Heart right ventricle (tissue), 16 donors: ENCODE measurements at regions not wholly inside any gene's neighbourhood (a gene's known extent, or its start where the extent isn't known, plus 50 kb on each side); places are given as distances from the start of the nearest gene placed in this dataset.
A peak's percentile ranks its signal among the peaks of the same experiment; 100 is the strongest.
"Not testable (repeated sequence)": the region's sequence is repeated elsewhere in the genome, so short reads cannot be mapped to it uniquely, and the experiment has no call there.

Experiments
- ATAC-seq, 8 donors: fragments of 200-7000 bp; cut with Tn5 transposase; one replicate each; pipeline ENCODE4 v1.9.1; 2020; ENCODE audit warnings: mild to moderate bottlenecking in 8 of 8, moderate library complexity in 8 of 8, moderate number of reproducible peaks in 1 of 8
- DNase-seq, 2 donors: peaks; one replicate each; pipeline ENCODE4 v3.0.0-alpha.2; 2020
- H3K27ac ChIP-seq, 10 donors: fragments of 200-600 bp; sonication (generic) in 2 of 10; one replicate each; pipeline versions ENCODE4 v1.5.0 to v1.8.0; 2020 to 2022; ENCODE audit warnings: mild to moderate bottlenecking in 3 of 10
- H3K27me3 ChIP-seq, 7 donors: fragments of 200-600 bp; one replicate each; pipeline ENCODE4 v1.8.0; 2021 to 2022; ENCODE audit warnings: mild to moderate bottlenecking in 2 of 7
- H3K36me3 ChIP-seq, 9 donors: fragments of 200-600 bp; sonication (generic) in 1 of 9; one replicate each; pipeline versions ENCODE4 v1.5.0 to v1.8.0; 2020 to 2022; ENCODE audit warnings: mild to moderate bottlenecking in 2 of 9
- H3K4me1 ChIP-seq, 9 donors: fragments of 200-600 bp; sonication (generic) in 1 of 9; one replicate each; pipeline versions ENCODE4 v1.5.0 to v1.8.0; 2020 to 2022; ENCODE audit warnings: mild to moderate bottlenecking in 4 of 9
- H3K4me3 ChIP-seq, 10 donors: fragments of 200-600 bp; sonication (generic) in 2 of 10; one replicate each; pipeline versions ENCODE4 v1.5.0 to v1.8.0; 2020 to 2022; ENCODE audit warnings: mild to moderate bottlenecking in 7 of 10, moderate library complexity in 2 of 10
- H3K9me3 ChIP-seq, 11 donors: fragments of 200-600 bp in 10 of 11; sonication (generic) in 2 of 11; one replicate each; pipeline versions ENCODE4 v1.5.0 to v1.8.0; 2013 to 2022; ENCODE audit warnings: mild to moderate bottlenecking in 2 of 11, control low read depth in 1 of 11, moderate library complexity in 1 of 11
- WGBS, 2 donors: extraction: QIAGEN DNeasy Blood & Tissue Kit; methylation state at CpG; one replicate each; pipeline ENCODE4 v1.1.7; 2013; ENCODE audit warnings: inconsistent platforms in 1 of 2; 5-methylcytosine and 5-hydroxymethylcytosine counted together
- intact Hi-C, 10 donors: fragments of 100-400 bp; cut with DNase I; formaldehyde crosslinking; loops; one replicate each; pipeline versions ENCODE4 v1.11.1 to v1.14.2; 2022
- donor health status: Arrhythmogenic right ventricular cardiomyopathy.
- donor health status: ischemic (EF 13 %, LVEDD 7.1; RV severe dilation, severe dysfunction).
- donor health status: healthy with polysubstance abuse.
- donor health status: DM: no; HTN: yes; CAD: no.
- donor health status: DM: no; HTN: no; CAD: no.
- donor health status: ischemic (EF 25% LVEDD 6.9; RV normal size, moderate dysfunction).
- donor health status: ischemic (EF 25% LVEDD 5.7; RV mildly dilated, moderate dysfunction).
- donor health status: healthy.
- donor health status: DM: yes; HTN: yes; CAD: no.
- donor health status: Ischemic cardiomyopathy.
- donor health status: ischemic (EF 35%, LVEDD 5.7; RV mildly dilated, moderate dysfunction).
- donor health status: nonischemic (EF 11% LVEDD 7.7; RV severe dilation, severe dysfunction).
- donor health status: DM: yes; HTN: yes; CAD: no.
- donor health status: PGD.
- donor health status: ischemic (EF 29% LVEDD 5.4; RV normal size, mild dysfunction).
- donor health status: nonischemic (EF 23%, LVEDD 6.1; RV moderate dilation, normal function).

DNA sequence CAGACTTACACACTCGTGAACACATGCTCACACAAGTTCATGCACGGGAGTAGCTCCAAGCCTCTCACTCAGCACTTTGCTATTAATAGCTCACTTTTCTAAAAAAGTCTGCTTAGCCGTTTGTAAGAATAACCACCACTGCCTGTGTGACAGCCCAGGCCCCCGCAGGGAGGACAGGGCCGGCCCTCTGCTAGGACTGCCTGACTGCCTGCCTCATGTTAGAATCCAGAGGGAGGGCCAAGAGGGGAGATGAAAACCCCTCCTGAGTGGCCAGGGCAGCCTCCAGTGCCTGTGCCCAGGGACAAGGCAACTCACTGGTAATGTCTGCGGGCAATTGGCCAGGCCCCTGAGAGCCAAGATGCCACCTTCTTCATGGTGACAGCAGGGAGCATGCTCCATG, 152.9 kb upstream of the PLGLB2 start:
- peaks cover 0 to 11% (median 0%) of the 10 kb centered on the region in 11 donors for H3K9me3 ChIP-seq
- WGBS, 2 donors, result 35 to 37% methylated on average over 5 to 6 of the region's 6 CpGs
- intact Hi-C loops, result not testable (repeated sequence)

DNA sequence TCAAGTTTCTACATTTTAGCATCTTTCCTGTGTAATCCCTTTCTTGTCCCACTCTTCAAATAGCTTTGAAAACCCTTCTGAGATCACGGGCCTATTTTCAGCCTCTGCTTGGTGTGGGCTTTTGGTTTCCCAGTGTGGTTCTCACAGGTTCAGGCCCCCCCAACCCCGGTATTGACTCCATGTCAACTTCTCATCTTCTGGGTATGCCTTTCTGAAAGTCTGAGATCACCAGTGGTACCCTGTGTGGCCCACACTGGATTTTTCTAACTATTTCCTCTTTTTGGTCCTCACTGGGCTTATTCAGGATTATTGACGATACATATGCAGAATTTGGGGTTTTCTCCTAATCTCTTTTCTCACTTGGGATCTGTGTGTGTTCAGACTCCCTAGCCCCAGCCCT, 146.9 kb upstream of the PLGLB2 start:
- 94 to 100% methylated on average over 1 of the region's 3 CpGs for WGBS, 2 donors
- H3K9me3 ChIP-seq, H3K36me3 ChIP-seq, H3K27ac ChIP-seq, ATAC-seq, intact Hi-C loops, H3K4me3 ChIP-seq, DNase-seq, H3K27me3 ChIP-seq: not testable (repeated sequence)
- peaks cover 0 to 16% (median 0%) of the 10 kb centered on the region in 9 donors for H3K4me1 ChIP-seq

More for the DNA sequence above, 152.9 kb upstream of the PLGLB2 start:
- H3K36me3 ChIP-seq, H3K27me3 ChIP-seq, H3K4me3 ChIP-seq: not testable (repeated sequence)
- DNase-seq (peak; percentile 41 to 52), ATAC-seq (peak; percentile 80 to 94 (median 91))
- H3K27ac ChIP-seq, result peak overlapping the region in 6 of 10 donors; percentile 43 to 80 (median 72)
- H3K4me1 ChIP-seq, result peaks cover 0 to 21% (median 3%) of the 10 kb centered on the region in 9 donors

- WGBS, 2 donors, result no CpG with 5 or more reads among the region's 7 CpGs
These were observed 145.8 kb upstream of the PLGLB2 start for GRCh38 chr2:87602118-87602517.

DNA sequence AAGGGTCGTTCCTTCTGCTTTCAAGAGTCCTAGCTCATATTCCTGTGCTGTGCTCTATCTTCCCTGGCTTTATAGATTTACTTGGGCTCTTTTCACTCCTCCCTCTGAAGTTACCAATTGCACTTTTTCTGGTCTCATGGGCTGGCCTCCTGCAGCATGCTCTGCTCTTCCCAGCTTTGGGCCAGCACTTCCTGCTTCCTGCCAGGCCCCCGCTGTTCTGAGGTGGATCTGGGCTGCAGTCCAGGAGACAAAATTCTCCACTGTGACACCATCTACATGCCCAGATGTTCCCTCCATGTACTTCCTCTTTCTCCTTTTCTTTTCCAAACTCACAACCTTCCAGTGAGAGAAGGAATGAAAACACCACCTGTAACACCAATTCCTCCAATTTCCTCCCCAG, 145.2 kb upstream of the PLGLB2 start:
- H3K36me3 ChIP-seq, DNase-seq, intact Hi-C loops, H3K27ac ChIP-seq, H3K4me3 ChIP-seq, H3K9me3 ChIP-seq, H3K27me3 ChIP-seq: not testable (repeated sequence)
- WGBS, 2 donors, result no CpG with 5 or more reads among the region's 2 CpGs
- peak in 6 of 8 donors; percentile 40 to 78 (median 69) for ATAC-seq
- H3K4me1 ChIP-seq, result peaks cover 0 to 16% (median 0%) of the 10 kb centered on the region in 9 donors

More at GRCh38 chr2:87602118-87602517, 145.8 kb upstream of the PLGLB2 start:
- H3K4me1 ChIP-seq, result peaks cover 0 to 16% (median 0%) of the 10 kb centered on the region in 9 donors
- H3K27ac ChIP-seq, intact Hi-C loops, ATAC-seq, H3K27me3 ChIP-seq, H3K4me3 ChIP-seq, H3K9me3 ChIP-seq, H3K36me3 ChIP-seq, DNase-seq: not testable (repeated sequence)

DNA sequence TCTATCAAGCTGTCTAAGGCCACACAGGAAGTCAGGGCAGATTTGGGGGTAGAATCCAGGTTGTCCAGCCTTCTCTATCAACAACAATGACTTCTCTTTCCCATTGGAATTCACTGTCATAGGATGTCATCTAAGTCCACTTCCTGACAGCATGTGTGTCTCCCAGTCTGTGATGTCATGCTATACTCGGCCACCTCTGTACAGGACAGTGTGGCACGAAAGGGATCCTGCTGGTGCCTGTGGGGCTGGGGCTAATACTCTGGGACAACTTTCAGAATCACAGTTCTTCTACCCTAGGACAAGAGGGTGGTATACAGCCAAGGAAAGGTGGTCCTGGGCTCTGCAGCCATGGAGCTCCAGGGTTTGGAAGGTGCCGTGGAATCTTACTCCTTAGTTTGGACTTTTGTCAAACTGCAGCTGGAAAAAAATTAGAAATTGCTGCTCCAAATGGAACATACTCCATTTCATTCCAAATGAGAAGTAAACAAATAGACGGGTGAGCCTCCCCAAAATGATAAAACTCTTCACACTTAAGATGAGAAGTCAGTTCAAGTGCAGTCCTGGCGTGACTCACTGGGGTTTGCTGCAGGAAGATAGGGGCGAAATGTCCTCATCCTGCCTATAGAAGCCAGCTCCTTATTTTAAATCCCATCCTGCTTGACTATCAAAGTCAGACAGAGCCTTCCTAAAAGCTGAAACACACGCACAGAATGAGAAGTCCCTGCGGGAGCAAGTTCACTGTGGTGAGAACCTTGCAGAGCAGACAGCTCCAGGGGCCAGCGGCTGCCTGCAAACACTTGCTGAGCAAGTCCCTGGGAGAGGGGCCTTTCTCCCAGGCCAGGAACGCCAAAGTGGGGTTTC, 144.2 kb upstream of the PLGLB2 start:
- DNase-seq, result peak in 1 of 2 donors; percentile 13
- H3K4me3 ChIP-seq, H3K9me3 ChIP-seq, H3K36me3 ChIP-seq, H3K27me3 ChIP-seq, intact Hi-C loops: not testable (repeated sequence)
- ATAC-seq, result peak; percentile 38 to 84 (median 76)
- H3K27ac ChIP-seq, result peak overlapping the region in 6 of 10 donors; percentile 41 to 76 (median 62)
- H3K4me1 ChIP-seq, result peaks cover 0 to 16% (median 0%) of the 10 kb centered on the region in 9 donors
- 7 to 13% methylated on average over 3 to 5 of the region's 10 CpGs for WGBS, 2 donors

DNA sequence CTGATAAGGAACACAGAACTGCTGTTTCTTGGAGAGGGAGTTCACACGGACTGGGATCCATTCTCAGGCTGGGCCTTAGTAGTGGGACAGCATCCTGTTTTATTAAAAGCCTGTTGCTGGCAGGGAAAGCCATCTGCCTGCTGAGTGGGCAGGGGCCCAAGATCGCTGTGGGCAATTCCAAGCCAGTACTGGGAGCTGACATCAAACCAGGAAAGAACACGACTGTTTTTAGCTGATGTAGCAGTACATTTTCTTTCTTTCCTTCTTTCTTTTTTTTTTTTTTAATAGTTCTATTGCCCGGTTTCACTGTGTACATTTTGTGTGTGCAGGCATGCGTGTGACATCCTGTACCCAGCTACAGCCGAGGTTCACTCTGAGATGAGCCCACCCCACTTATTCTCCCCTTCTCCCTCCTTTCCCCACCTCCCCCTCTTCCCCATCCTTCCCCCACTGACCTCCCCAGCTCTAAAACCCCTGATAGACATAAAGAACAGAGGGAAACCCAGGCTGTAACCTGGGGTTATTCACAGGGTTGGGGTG, 143.5 kb upstream of the PLGLB2 start:
- Histone ChIP-seq H3K4me1 (peaks cover 0 to 16% (median 0%) of the 10 kb centered on the region in 9 donors), H3K27ac (peak overlapping the region in 6 of 10 donors; percentile 41 to 76 (median 62))
- peak; percentile 83 to 94 (median 90) for ATAC-seq
- 0 to 8% methylated on average over 1 to 3 of the region's 6 CpGs for WGBS, 2 donors
- H3K4me3 ChIP-seq, intact Hi-C loops, H3K36me3 ChIP-seq, H3K9me3 ChIP-seq, H3K27me3 ChIP-seq: not testable (repeated sequence)
- DNase-seq, result peak; percentile 54 to 66

DNA sequence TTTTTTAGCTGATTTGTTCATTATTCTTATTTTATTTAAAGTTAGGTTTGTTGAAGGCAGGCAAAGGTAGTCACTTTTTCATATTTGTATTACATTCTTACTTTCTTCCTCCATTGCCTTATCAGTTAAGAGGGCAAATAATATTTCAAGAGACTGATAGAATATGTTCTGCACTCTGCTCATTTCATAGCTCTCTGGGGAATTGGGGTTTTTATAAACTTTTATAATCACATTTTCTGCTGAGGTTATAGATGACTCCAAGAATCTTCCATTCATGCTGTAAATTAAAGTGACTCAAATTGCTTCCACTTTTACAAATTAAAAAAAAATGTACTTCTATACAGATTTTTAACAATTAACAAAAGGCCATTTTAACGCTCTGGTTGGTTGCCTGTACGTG, 142.9 kb upstream of the PLGLB2 start:
- intact Hi-C loops, H3K9me3 ChIP-seq, H3K27ac ChIP-seq, DNase-seq, H3K4me3 ChIP-seq, H3K27me3 ChIP-seq, ATAC-seq, H3K36me3 ChIP-seq: not testable (repeated sequence)
- peaks cover 0 to 16% (median 0%) of the 10 kb centered on the region in 9 donors for H3K4me1 ChIP-seq
- WGBS, 2 donors, result no CpG with 5 or more reads among the region's 2 CpGs

GRCh38 chr2:87608377-87609166, 139.3 kb upstream of the PLGLB2 start:
- H3K9me3 ChIP-seq, H3K36me3 ChIP-seq, H3K4me3 ChIP-seq, ATAC-seq, H3K27ac ChIP-seq, H3K27me3 ChIP-seq, DNase-seq, intact Hi-C loops: not testable (repeated sequence)
- H3K4me1 ChIP-seq, result peaks cover 0 to 16% (median 0%) of the 10 kb centered on the region in 9 donors
- 50% methylated on average over 1 of the region's 3 CpGs; no CpG with 5 or more reads in 1 of the 2 donors for WGBS, 2 donors

DNA sequence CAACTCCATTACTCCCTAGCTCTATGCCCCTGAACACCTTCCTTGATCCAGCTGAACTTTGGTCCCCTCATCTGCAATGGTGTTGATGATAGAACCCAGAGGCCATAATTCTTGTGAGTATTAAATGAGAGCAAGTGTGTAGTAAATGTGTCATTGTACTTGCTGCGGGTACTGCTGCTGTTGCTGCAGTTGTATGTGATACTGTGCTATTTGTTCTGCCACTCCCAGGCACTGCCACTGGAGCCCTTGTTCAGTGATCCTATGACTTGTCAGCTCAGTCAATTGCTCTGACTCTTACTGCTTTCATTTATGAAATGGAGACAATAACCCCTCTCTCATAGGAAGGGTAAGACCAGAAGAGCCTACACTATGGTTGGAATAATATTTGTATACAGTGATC, 136.9 kb upstream of the PLGLB2 start:
- H3K4me1 ChIP-seq, H3K27ac ChIP-seq, H3K9me3 ChIP-seq, H3K27me3 ChIP-seq, intact Hi-C loops, DNase-seq, H3K4me3 ChIP-seq, ATAC-seq, H3K36me3 ChIP-seq: not testable (repeated sequence)
- no CpG with 5 or more reads among the region's 1 CpG for WGBS, 2 donors

GRCh38 chr2:87611416-87611815, 136.5 kb upstream of the PLGLB2 start:
- H3K4me1 ChIP-seq, intact Hi-C loops, H3K27ac ChIP-seq, H3K36me3 ChIP-seq, H3K27me3 ChIP-seq, ATAC-seq, DNase-seq, H3K4me3 ChIP-seq, H3K9me3 ChIP-seq: not testable (repeated sequence)
- WGBS, 2 donors, result no CpG with 5 or more reads among the region's 4 CpGs

DNA sequence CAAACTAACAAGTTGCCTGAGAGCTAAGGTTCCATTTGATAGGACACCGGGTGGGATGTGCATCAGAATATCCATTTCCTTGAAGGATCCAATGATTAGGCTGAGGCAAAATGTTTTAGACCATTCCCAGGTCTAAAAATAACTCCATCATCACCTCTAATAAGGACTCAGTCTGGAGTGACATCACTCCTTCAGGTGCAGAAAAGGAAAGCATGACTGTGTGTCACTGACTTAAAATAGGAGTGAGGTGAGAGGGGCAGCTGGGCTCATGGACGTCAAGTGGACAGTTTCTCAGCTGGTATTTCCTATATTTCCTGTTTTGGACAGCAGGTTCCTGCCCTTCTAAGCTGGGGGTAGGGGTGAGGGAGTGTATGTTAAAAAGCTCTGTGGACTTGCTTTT, 135.9 kb upstream of the PLGLB2 start:
- H3K27me3 ChIP-seq, H3K27ac ChIP-seq, DNase-seq, intact Hi-C loops, H3K9me3 ChIP-seq, H3K4me1 ChIP-seq, H3K36me3 ChIP-seq, H3K4me3 ChIP-seq: not testable (repeated sequence)
- WGBS, 2 donors, result no CpG with 5 or more reads among the region's 2 CpGs
- ATAC-seq, result peak in 2 of 8 donors; percentile 24 to 29
